WERI-Rb-1 (cell line): ENCODE measurements at regions not wholly inside any gene's neighbourhood (a gene's known extent, or its start where the extent isn't known, plus 50 kb on each side); places are given as distances from the start of the nearest gene placed in this dataset.

Source experiments
- DNase-seq: peaks from one replicate; pipeline ENCODE4 v3.0.0-alpha.2; 2020
- H3K27ac ChIP-seq: fragments of 250-450 bp; sonication (Bioruptor Pico); 2 replicates; pipeline ENCODE4 v1.5.1; 2020; ENCODE audit warnings: mild to moderate bottlenecking, moderate library complexity
- H3K27me3 ChIP-seq: fragments of 250-450 bp; sonication (Bioruptor Pico); 2 replicates; pipeline ENCODE4 v1.5.1; 2021; ENCODE audit warnings: mild to moderate bottlenecking, low read depth, moderate library complexity; ENCODE audit not compliant: insufficient read depth, severe bottlenecking
- H3K36me3 ChIP-seq: fragments of 250-450 bp; sonication (Bioruptor Pico); 2 replicates; pipeline ENCODE4 v1.5.1; 2020; ENCODE audit warnings: mild to moderate bottlenecking, moderate library complexity
- H3K4me3 ChIP-seq: 2 replicates; pipeline ENCODE4 v1.5.1; 2011; ENCODE audit warnings: low read depth, mild to moderate bottlenecking, control low read depth, low read length
- H3K9me3 ChIP-seq: fragments of 250-450 bp; sonication (Bioruptor Pico); 2 replicates; pipeline ENCODE4 v1.5.1; 2021; ENCODE audit warnings: mild to moderate bottlenecking, moderate library complexity; ENCODE audit not compliant: severe bottlenecking
- TF ChIP-seq, protein P1 (sequence below): IDR thresholded peaks from 2 replicates; pipeline ENCODE4 v1.5.1; 2011; ENCODE audit warnings: low read depth, mild to moderate bottlenecking, control low read depth, inconsistent platforms, low read length

DNA sequence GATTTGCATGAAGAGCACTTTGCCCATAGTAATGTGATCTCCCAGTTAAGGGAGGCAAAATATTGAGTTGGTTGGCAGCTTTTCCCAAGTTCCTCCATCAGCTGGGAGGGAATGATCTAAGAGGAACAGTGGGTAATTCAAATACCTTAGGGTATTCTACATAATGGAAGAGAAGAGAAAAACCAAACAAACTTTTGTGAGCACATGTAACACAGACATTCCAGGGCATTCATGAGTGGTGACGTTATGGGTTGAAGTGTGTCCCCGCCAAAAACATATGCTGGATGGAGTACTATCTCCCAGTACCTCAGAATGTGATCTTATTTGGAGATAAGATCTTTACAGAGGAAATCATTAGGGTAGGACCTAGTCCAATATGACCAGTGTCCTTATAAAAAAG is 220.1 kb downstream of the FOXO1 start:
- no peak overlapping the region for H3K27ac ChIP-seq
- TF ChIP-seq, protein P1, sequence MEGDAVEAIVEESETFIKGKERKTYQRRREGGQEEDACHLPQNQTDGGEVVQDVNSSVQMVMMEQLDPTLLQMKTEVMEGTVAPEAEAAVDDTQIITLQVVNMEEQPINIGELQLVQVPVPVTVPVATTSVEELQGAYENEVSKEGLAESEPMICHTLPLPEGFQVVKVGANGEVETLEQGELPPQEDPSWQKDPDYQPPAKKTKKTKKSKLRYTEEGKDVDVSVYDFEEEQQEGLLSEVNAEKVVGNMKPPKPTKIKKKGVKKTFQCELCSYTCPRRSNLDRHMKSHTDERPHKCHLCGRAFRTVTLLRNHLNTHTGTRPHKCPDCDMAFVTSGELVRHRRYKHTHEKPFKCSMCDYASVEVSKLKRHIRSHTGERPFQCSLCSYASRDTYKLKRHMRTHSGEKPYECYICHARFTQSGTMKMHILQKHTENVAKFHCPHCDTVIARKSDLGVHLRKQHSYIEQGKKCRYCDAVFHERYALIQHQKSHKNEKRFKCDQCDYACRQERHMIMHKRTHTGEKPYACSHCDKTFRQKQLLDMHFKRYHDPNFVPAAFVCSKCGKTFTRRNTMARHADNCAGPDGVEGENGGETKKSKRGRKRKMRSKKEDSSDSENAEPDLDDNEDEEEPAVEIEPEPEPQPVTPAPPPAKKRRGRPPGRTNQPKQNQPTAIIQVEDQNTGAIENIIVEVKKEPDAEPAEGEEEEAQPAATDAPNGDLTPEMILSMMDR: no peak
- no peak for DNase-seq
- no peak overlapping the region for H3K4me3 ChIP-seq
- H3K36me3 ChIP-seq: no peaks in the 10 kb centered on the region
- no peaks in the 10 kb centered on the region for H3K27me3 ChIP-seq
- H3K9me3 ChIP-seq: no peaks in the 10 kb centered on the region

DNA sequence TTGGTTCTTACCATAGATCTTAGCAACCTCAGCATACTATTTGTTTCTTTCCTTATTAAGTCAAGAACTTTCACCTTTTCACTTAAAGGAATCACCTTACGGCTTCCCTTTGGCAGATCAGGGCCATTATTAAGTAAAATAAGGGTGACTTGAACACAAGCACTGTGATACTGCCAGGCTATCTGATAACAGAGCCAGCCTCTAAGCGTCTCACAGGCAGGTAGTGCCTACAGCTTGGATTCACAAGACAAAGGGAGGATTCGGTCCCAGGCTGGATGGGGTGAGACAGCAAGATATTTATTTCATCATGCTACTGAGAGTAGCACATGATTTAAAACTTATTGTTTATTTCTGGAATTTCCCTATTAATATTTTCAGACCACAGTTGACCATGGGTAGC is 218.6 kb downstream of the FOXO1 start:
- no peaks in the 10 kb centered on the region for H3K9me3 ChIP-seq
- H3K27me3 ChIP-seq: no peaks in the 10 kb centered on the region
- TF ChIP-seq, protein P1: no peak
- DNase-seq: no peak
- H3K27ac ChIP-seq: no peak overlapping the region
- no peaks in the 10 kb centered on the region for H3K36me3 ChIP-seq
- no peak overlapping the region for H3K4me3 ChIP-seq

DNA sequence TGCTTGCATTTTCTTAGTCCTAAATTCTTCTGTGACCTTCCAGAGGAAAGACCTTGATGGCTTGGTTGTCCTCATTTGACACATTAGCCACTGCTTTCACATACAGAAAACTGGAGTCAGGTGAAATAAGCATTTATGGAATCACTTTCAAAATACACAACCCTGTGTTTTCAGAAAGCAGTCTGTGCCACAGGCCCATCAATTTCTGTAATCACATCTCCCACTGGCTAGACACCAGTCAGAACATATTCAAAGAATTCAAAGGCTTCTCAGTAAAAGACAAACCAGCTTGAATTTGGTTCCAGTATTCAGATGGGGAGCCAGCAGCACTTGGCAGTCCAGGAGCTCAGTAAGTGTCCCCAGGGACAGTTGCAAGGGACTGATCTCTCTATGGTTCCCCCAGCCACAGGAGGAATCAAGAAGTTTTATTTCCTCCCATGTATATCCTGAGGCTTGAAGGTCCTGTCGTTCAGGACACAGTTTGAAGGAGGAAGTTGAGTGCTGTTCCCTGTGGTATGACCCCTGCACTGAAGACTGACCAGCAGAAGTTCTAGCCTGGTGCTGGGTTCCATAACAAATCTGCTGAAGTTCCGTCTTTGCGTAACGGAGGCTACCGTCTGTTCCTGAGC is 214.3 kb downstream of the FOXO1 start:
- TF ChIP-seq, protein P1: no peak
- no peaks in the 10 kb centered on the region for H3K9me3 ChIP-seq
- no peaks in the 10 kb centered on the region for H3K36me3 ChIP-seq
- no peaks in the 10 kb centered on the region for H3K27me3 ChIP-seq
- DNase-seq: no peak
- no peak overlapping the region for H3K27ac ChIP-seq
- H3K4me3 ChIP-seq: no peak overlapping the region

DNA sequence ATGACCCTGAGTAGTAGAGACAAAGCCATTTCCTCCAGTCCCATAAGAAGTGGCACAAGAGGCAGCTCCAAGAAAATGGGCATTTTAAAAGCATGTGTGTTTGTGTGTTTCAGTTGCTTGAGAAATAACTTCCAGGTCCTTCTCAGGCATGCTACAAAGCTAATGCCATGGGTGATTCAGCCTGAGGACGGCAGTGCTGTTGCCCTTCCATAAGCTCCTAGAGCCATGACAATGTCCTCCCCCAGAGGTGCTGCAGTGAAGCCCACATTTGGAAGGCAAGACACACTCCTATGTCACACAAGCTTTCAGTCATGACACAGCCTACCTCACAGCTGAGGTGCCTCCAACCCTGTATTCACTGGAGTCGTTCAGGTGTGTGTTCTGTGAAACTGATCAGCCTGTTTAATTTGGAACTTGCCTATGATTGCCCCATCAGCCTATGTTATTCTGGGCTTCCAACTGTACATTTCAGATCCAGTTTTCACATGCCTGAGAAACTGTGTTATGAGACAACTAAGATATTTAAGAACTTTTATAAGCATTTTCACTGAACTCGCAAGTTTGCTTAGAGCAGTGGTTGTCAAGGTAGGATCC is 213.6 kb downstream of the FOXO1 start:
- no peak for DNase-seq
- H3K36me3 ChIP-seq: no peaks in the 10 kb centered on the region
- H3K4me3 ChIP-seq: no peak overlapping the region
- H3K27me3 ChIP-seq: no peaks in the 10 kb centered on the region
- H3K9me3 ChIP-seq: no peaks in the 10 kb centered on the region
- no peak overlapping the region for H3K27ac ChIP-seq
- TF ChIP-seq, protein P1: no peak

DNA sequence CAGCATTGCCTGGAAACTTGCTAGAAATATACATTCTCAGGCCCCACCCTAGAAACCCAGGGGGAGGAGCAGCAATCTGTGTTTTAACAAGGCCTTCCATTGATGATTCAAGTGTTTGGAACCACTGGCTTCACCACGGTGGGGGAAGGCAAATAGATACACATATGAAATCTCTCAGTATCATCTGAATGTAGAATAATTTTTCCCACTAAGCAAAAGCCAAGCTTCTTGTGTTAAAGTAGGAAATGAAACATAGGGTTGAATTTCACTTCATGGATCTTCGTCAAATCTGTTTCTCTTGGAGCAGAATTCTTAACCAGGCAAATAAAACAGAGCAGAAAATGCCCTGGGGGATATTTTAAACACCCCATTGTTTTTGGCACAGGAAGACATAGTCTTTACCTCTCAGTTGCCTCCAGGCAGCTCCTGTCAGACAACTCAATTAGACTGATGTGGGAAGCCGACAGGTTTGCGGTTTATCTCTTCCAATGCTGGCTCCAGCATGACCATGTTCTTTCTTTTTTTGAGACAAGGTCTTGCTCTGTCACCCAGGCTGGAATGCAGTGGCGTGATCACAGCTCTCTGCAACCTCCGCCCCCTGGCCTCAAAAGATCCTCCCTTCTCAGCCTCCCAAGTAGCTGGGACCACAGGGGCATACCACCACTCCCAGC is 213.0 kb downstream of the FOXO1 start:
- Histone ChIP-seq H3K27me3 (no peaks in the 10 kb centered on the region), H3K4me3 (no peak overlapping the region), H3K9me3 (no peaks in the 10 kb centered on the region), H3K27ac (no peak overlapping the region), H3K36me3 (no peaks in the 10 kb centered on the region)
- TF ChIP-seq, protein P1: no peak
- no peak for DNase-seq
